OCI-LY7 (cell line): ENCODE measurements at regions not wholly inside any gene's neighbourhood (a gene's known extent, or its start where the extent isn't known, plus 50 kb on each side); places are given as distances from the start of the nearest gene placed in this dataset.

Experiments
- CTCF ChIP-seq: fragments of 200-600 bp; sonication (generic); conservative IDR thresholded peaks from 2 replicates; pipeline ENCODE4 v1.5.1; 2014; ENCODE audit warnings: mild to moderate bottlenecking, antibody characterized with exemption, low read length, moderate library complexity, mixed read lengths
- EZH2phosphoT487 ChIP-seq: fragments of 200-600 bp; sonication (generic); IDR thresholded peaks from 2 replicates; pipeline ENCODE4 v1.6.1; 2018; ENCODE audit warnings: low read depth, borderline replicate concordance, mild to moderate bottlenecking, mixed run types, antibody characterized with exemption, low read length, moderate library complexity, mixed read lengths

GRCh38 chr13:99055735-99056134, 77.9 kb upstream of the DOCK9 start:
- TF ChIP-seq CTCF (no peak), EZH2phosphoT487 (no peak)
